ENCODE measurements at regions not wholly inside any gene's neighbourhood (a gene's known extent, or its start where the extent isn't known, plus 50 kb on each side); places are given as distances from the start of the nearest gene placed in this dataset.

DNA sequence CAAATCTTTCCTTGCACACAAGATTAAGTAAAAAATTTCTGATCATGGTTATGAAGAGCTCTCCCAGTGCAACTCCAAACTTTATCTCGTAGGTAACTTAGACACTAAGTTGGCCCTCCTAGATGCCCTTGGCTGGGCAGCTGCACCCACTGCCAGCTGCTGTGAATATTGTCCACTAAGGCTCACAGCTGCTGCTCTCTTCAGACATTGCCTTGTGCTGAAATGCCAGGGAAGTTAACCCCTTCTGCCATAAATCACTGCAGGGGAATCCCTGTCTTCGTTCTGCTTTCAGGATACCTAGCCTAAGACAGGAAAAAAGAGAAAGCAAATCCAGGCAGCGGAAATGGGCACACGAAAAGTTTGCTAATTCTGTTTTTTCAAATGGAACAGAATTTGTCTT, 106.4 kb downstream of the IRX5 start:
- DNase-seq (ENCODE audit: extremely low read depth, low read depth): no peak
- TF ChIP-seq, protein P1, sequence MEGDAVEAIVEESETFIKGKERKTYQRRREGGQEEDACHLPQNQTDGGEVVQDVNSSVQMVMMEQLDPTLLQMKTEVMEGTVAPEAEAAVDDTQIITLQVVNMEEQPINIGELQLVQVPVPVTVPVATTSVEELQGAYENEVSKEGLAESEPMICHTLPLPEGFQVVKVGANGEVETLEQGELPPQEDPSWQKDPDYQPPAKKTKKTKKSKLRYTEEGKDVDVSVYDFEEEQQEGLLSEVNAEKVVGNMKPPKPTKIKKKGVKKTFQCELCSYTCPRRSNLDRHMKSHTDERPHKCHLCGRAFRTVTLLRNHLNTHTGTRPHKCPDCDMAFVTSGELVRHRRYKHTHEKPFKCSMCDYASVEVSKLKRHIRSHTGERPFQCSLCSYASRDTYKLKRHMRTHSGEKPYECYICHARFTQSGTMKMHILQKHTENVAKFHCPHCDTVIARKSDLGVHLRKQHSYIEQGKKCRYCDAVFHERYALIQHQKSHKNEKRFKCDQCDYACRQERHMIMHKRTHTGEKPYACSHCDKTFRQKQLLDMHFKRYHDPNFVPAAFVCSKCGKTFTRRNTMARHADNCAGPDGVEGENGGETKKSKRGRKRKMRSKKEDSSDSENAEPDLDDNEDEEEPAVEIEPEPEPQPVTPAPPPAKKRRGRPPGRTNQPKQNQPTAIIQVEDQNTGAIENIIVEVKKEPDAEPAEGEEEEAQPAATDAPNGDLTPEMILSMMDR (IDR thresholded peaks at IDR 0.05; ENCODE audit: low read depth, low read length): no peak

DNA sequence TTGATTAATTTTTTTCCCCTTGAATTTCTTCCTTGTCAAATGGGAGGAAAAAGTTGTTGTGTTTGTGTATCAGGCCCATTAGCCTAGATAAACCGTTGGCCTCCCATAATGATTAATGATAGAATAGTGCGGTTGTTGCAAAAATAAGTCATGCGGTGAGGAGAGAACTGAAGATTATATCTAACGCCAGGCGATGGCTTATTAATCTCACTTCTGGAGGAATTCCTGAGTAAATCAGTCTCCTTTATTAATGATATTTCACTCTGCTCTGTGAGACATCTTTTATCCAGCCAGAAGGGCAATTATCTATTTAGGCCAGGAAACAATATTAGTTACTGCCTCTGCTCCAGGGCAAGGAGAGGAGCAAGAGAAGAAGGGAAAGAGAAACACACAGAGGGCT, 107.3 kb downstream of the IRX5 start:
- TF ChIP-seq, protein P1 (IDR thresholded peaks at IDR 0.05; ENCODE audit: low read depth, low read length): no peak
- DNase-seq (ENCODE audit: extremely low read depth, low read depth): no peak

DNA sequence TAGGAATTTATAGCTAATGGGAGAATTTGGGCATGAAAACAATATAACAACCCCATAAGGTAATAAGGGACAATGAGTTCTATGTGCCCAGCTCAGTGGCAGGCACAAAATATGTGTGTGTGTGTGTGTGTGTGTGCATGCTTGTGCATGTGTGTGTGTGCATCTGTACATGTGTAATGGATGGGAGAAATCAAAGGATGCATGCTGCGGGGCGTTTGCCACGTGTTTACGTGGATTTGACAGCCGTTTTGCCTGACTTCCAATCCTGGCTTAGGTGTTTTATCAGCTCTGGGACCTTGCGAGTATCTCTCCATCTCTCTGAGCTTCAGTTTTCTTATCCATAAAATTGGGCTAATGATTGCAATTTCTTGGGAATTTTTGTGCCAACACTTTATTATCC, 108.4 kb downstream of the IRX5 start:
- TF ChIP-seq, protein P1 (IDR thresholded peaks at IDR 0.05; ENCODE audit: low read depth, low read length): no peak
- no peak for DNase-seq (ENCODE audit: extremely low read depth, low read depth)

DNA sequence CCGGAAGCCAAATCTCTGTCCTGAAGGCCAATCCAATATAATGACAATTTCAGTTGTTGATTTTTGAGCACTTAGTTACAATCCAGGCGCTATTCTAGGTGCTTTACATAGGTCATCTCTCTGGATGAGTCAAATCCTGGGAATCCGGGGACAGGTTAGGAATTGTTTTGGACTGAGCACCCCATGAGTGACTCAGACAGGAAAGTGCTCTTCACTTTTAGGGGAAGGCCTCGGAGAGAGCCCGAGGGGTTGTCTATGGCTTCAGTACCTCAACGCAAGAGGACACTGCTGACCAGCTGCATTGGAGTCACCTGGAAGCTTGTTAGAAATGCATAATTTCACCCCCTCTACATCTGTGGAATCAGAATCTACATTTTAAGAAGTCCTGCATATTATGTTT, 108.8 kb downstream of the IRX5 start:
- DNase-seq (ENCODE audit: extremely low read depth, low read depth): no peak

DNA sequence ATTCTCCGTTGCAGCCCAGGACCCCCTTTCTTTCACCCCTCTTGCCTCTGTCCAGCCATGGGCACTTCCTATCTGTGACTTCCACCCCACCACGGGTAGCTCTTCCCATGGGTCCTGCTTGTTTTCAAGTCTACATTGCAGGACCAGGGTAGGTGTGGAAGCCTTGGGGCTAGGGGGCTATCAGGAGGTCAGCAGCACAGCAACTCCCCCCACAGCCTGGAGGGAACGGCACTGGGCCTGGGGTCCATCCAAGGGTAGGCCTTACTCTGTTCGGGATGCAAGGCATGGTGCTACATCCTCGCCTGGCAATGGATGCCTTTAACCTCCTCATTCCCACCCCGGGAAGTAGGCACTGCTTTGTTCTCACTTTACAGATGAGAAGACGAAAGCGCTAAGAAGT, 109.3 kb downstream of the IRX5 start:
- no peak for DNase-seq (ENCODE audit: extremely low read depth, low read depth)
- TF ChIP-seq, protein P1 (IDR thresholded peaks at IDR 0.05; ENCODE audit: low read depth, low read length): no peak

More for the DNA sequence above, 108.8 kb downstream of the IRX5 start:
- TF ChIP-seq, protein P1 (IDR thresholded peaks at IDR 0.05; ENCODE audit: low read depth, low read length): no peak

DNA sequence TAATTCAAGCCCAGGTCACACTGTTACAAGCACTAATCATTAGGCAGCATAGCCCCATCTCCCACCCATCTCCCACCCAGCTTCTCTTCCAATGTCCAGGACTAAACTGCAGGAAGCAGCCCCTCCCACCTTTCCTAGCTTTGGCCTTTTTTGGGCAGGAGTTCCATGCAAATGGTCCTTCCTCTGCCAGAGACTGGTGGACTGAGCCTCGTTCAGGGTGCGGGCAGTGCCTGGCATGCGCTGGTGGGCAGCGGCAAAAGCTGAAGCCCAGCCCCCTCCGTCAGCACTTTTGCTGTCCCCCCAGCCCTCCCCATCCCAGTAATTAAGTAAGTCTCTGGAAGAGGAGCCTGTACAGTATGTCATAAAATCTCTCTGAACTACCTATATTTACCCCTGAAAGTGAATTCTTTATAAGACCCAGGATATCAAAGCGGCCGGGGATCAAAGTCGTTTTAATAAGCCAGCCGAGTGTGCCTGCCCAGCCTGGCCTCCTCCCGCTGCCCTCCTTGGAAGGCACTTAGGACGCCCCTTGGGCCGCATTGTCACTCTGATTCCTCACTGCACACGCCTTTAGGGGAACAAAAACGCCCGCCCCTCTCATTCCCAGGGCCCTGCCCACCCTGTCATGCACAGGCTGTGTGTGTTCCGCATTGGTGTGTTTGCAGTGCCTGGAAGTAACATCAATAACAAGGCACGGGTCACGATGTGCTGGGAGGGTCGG, 109.9 kb downstream of the IRX5 start:
- no peak for DNase-seq (ENCODE audit: extremely low read depth, low read depth)
- TF ChIP-seq, protein P1 (IDR thresholded peaks at IDR 0.05; ENCODE audit: low read depth, low read length): no peak

DNA sequence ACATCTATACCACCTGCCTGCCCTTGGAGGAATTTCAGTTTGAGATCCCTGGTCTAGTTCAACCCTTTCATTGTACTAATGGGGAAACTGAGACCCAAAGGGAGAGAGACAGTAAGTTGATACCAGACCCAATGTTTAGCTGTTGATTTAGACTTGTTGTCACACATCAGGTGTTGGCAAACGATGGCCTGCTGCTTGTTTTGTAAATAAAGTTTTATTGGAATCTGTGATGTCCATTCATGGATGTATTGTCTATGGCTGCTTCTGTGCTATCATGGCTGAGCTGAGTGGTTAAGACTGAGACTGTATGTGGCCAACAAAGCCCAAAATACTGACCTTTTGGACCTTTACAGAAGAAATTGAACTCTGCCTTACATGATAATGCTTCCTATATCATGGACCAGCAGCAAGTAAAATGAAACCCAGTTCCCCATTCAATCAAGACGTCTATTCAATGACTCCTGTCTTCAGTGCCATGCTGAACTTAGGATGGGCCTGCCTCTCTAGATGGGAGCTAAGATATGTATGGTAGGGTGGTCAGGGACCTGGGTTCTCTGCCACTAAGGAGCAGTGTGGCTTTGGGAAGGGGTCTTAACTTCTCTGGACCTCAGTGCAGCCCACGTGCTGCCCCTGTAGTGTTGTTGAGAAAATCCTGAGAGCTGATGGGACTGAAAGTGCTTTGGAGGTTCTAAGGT, 111.0 kb downstream of the IRX5 start:
- no peak for DNase-seq (ENCODE audit: extremely low read depth, low read depth)

More for the DNA sequence above, 111.0 kb downstream of the IRX5 start:
- TF ChIP-seq, protein P1 (IDR thresholded peaks at IDR 0.05; ENCODE audit: low read depth, low read length): no peak
